ENCODE measurements at regions not wholly inside any gene's neighbourhood (a gene's known extent, or its start where the extent isn't known, plus 50 kb on each side); places are given as distances from the start of the nearest gene placed in this dataset.

DNA sequence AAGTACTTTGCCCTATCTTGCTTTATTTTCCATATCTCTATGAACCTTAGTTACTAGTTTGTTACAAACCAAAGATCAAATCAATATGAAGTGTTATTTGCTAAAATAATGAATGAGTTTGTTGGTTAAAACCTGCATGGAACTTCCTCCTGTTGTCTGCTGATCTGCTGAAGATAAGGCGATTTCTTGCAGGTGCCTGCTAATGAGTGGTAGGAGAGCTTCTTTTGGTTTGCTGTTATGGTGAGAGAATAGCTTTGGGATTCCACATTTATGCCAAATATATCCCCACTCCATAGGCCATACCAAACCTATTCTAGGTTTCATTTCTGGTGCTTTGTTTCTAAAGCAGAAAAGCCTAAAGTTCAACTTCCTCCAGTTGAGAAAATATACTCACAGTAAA is 103.8 kb upstream of the PCDH10 start:
- no peak for TF ChIP-seq EP300 (IDR thresholded peaks at IDR 0.05)
- no peak for TF ChIP-seq POLR2AphosphoS5 (IDR thresholded peaks at IDR 0.05)
- TF ChIP-seq POLR2A (IDR thresholded peaks at IDR 0.05), result no peak
- no peak for TF ChIP-seq CTCF (IDR thresholded peaks at IDR 0.05)
- H3K27ac ChIP-seq, result no peak overlapping the region
- no peak for DNase-seq
- H3K4me3 ChIP-seq, result no peak overlapping the region
- WGBS, 2 donors, result 72 to 76% methylated on average over 1 of the region's 1 CpG
- no peaks in the 10 kb centered on the region for H3K4me1 ChIP-seq
- intact Hi-C loops (cut with DNase I), result no loop called here
- H3K9me3 ChIP-seq, result no peaks in the 10 kb centered on the region
- no peaks in the 10 kb centered on the region for H3K27me3 ChIP-seq
- no peaks in the 10 kb centered on the region for H3K36me3 ChIP-seq

GRCh38 chr4:133046156-133046555 is 102.9 kb upstream of the PCDH10 start:
- Histone ChIP-seq H3K27ac (no peak overlapping the region), H3K4me1 (no peaks in the 10 kb centered on the region), H3K27me3 (no peaks in the 10 kb centered on the region), H3K9me3 (no peaks in the 10 kb centered on the region), H3K36me3 (no peaks in the 10 kb centered on the region), H3K4me3 (no peak overlapping the region)
- WGBS, 2 donors, result 77 to 90% methylated on average over 4 of the region's 4 CpGs
- intact Hi-C loops (cut with DNase I), result no loop called here
- DNase-seq, result no peak
- no peak for TF ChIP-seq POLR2A (IDR thresholded peaks at IDR 0.05)
- no peak for TF ChIP-seq EP300 (IDR thresholded peaks at IDR 0.05)
- TF ChIP-seq CTCF (IDR thresholded peaks at IDR 0.05), result no peak
- no peak for TF ChIP-seq POLR2AphosphoS5 (IDR thresholded peaks at IDR 0.05)

- H3K4me3 ChIP-seq, result no peak overlapping the region
- no peaks in the 10 kb centered on the region for H3K27me3 ChIP-seq
- no peaks in the 10 kb centered on the region for H3K36me3 ChIP-seq
- WGBS, 2 donors, result 58 to 72% methylated on average over 2 of the region's 2 CpGs
- intact Hi-C loops (cut with DNase I), result no loop called here
- no peak for DNase-seq
- no peaks in the 10 kb centered on the region for H3K9me3 ChIP-seq
- H3K27ac ChIP-seq, result no peak overlapping the region
- TF ChIP-seq POLR2A (IDR thresholded peaks at IDR 0.05) (no peak), CTCF (IDR thresholded peaks at IDR 0.05) (no peak), EP300 (IDR thresholded peaks at IDR 0.05) (no peak), POLR2AphosphoS5 (IDR thresholded peaks at IDR 0.05) (no peak)
- no peaks in the 10 kb centered on the region for H3K4me1 ChIP-seq
Observed at GRCh38 chr4:133058701-133059100, 90.4 kb upstream of the PCDH10 start.

- H3K27me3 ChIP-seq, result no peaks in the 10 kb centered on the region
- H3K4me1 ChIP-seq, result no peaks in the 10 kb centered on the region
- no peak overlapping the region for H3K27ac ChIP-seq
- H3K4me3 ChIP-seq, result no peak overlapping the region
- 69 to 81% methylated on average over 7 of the region's 7 CpGs for WGBS, 2 donors
- no peaks in the 10 kb centered on the region for H3K36me3 ChIP-seq
- H3K9me3 ChIP-seq, result no peaks in the 10 kb centered on the region
- intact Hi-C loops (cut with DNase I), result no loop called here
- no peak for TF ChIP-seq POLR2AphosphoS5 (IDR thresholded peaks at IDR 0.05)
- TF ChIP-seq EP300 (IDR thresholded peaks at IDR 0.05), result no peak
- no peak for TF ChIP-seq POLR2A (IDR thresholded peaks at IDR 0.05)
- TF ChIP-seq CTCF (IDR thresholded peaks at IDR 0.05), result no peak
- no peak for DNase-seq
Observed at GRCh38 chr4:133059117-133059516, 90.0 kb upstream of the PCDH10 start.

DNA sequence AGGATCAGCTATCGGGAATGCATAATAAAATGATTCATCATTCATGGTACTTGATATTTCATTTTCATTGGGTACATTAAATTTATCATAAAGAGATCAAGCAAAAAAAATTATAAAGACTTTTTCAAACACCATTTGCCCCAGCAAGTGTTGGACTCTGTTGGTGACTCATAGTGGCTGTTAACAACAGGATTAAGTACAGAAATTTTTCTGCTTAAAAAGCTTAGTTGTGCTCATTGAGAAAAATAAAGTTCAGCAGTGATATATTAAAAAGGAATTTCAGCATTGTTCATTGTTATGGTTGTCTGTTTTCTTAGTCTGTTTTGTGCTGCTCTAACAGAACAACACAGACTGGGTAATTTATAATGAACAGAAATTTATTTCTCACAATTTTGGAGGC is 86.2 kb upstream of the PCDH10 start:
- intact Hi-C loops (cut with DNase I), result no loop called here
- TF ChIP-seq POLR2AphosphoS5 (IDR thresholded peaks at IDR 0.05) (no peak), POLR2A (IDR thresholded peaks at IDR 0.05) (no peak), EP300 (IDR thresholded peaks at IDR 0.05) (no peak), CTCF (IDR thresholded peaks at IDR 0.05) (no peak)

More for the DNA sequence above, 86.2 kb upstream of the PCDH10 start:
- Histone ChIP-seq H3K27me3 (no peaks in the 10 kb centered on the region), H3K36me3 (no peaks in the 10 kb centered on the region), H3K4me3 (no peak overlapping the region), H3K9me3 (peaks cover 0 to 3% (median under 1%) of the 10 kb centered on the region in 4 donors), H3K4me1 (no peaks in the 10 kb centered on the region), H3K27ac (no peak overlapping the region)
- no peak for DNase-seq
- 87 to 89% methylated on average over 1 of the region's 1 CpG for WGBS, 2 donors

Data from sigmoid colon (tissue), 6 donors.